Liver (tissue), 3 donors: ENCODE measurements at regions not wholly inside any gene's neighbourhood (a gene's known extent, or its start where the extent isn't known, plus 50 kb on each side); places are given as distances from the start of the nearest gene placed in this dataset.

ENCODE experiments used
- CTCF ChIP-seq: fragments of 150-350 bp; IDR thresholded peaks from 2 replicates; pipeline ENCODE4 v1.5.1; 2017; ENCODE audit warnings: improper control_type of control experiment, low read depth, low read length; ENCODE audit not compliant: missing input control
- EGR1 ChIP-seq, 2 donors: IDR thresholded peaks; 2 replicates each; pipeline ENCODE4 v1.6.1; 2016 to 2018; ENCODE audit warnings: antibody characterized with exemption in 2 of 2, low read depth in 2 of 2
- GABPA ChIP-seq, 2 donors: IDR thresholded peaks in 1 of 2; conservative IDR thresholded peaks in 1 of 2; 2 replicates each; pipeline ENCODE4 v1.6.1; 2016; ENCODE audit warnings: antibody characterized with exemption in 2 of 2, mild to moderate bottlenecking in 1 of 2, moderate library complexity in 1 of 2
- HNF4A ChIP-seq, 2 donors: conservative IDR thresholded peaks; 2 replicates each; pipeline ENCODE4 v1.6.1; 2016; ENCODE audit warnings: antibody characterized with exemption in 2 of 2, mild to moderate bottlenecking in 2 of 2
- JUND ChIP-seq, 2 donors: IDR thresholded peaks; 2 replicates each; pipeline ENCODE4 v1.6.1; 2016; ENCODE audit warnings: antibody characterized with exemption in 2 of 2
- MAX ChIP-seq: IDR thresholded peaks from 2 replicates; pipeline ENCODE4 v1.6.1; 2016; ENCODE audit warnings: antibody characterized with exemption
- RAD21 ChIP-seq, 2 donors: IDR thresholded peaks; 2 replicates each; pipeline ENCODE4 v1.6.1; 2016; ENCODE audit warnings: antibody characterized with exemption in 2 of 2, mild to moderate bottlenecking in 2 of 2
- REST ChIP-seq: IDR thresholded peaks from 2 replicates; pipeline ENCODE4 v1.6.1; 2016; ENCODE audit warnings: antibody characterized with exemption, mild to moderate bottlenecking
- RXRA ChIP-seq, 2 donors: IDR thresholded peaks; 2 replicates each; pipeline ENCODE4 v1.6.1; 2017 to 2018; ENCODE audit warnings: antibody characterized with exemption in 2 of 2, mild to moderate bottlenecking in 1 of 2
- SP1 ChIP-seq: IDR thresholded peaks from 2 replicates; pipeline ENCODE4 v1.6.1; 2018; ENCODE audit warnings: antibody characterized with exemption, mild to moderate bottlenecking
- TAF1 ChIP-seq: conservative IDR thresholded peaks from 2 replicates; pipeline ENCODE4 v1.6.1; 2016; ENCODE audit warnings: antibody characterized with exemption, mild to moderate bottlenecking
- YY1 ChIP-seq: IDR thresholded peaks from 2 replicates; pipeline ENCODE4 v1.6.1; 2016; ENCODE audit warnings: antibody characterized with exemption, mild to moderate bottlenecking
- donor health status: healthy.
- donor health status: healthy.

- TF ChIP-seq CTCF (no peak), SP1 (no peak), RXRA (IDR thresholded peaks at IDR 0.05) (no peak), MAX (no peak), TAF1 (no peak), YY1 (no peak), HNF4A (conservative IDR thresholded peaks at IDR 0.05) (no peak), JUND (IDR thresholded peaks at IDR 0.05) (no peak), RAD21 (IDR thresholded peaks at IDR 0.05) (no peak), GABPA (IDR thresholded peaks at IDR 0.05 in 1 of 2, conservative IDR thresholded peaks at IDR 0.05 in 1 of 2) (no peak), EGR1 (IDR thresholded peaks at IDR 0.05; ENCODE audit: low read depth in 2 of 2) (no peak), REST (no peak)
Observed at GRCh38 chr5:56684159-56684558, 131.2 kb upstream of the MAP3K1 start.
